HFF-Myc (cell line): ENCODE measurements at regions not wholly inside any gene's neighbourhood (a gene's known extent, or its start where the extent isn't known, plus 50 kb on each side); places are given as distances from the start of the nearest gene placed in this dataset.
A peak's percentile ranks its signal among the peaks of the same experiment; 100 is the strongest.

Source experiments
- DNase-seq: peaks from one replicate; pipeline ENCODE4 v3.0.0-alpha.2; 2011; ENCODE audit warnings: low read depth; ENCODE audit errors: extremely low read depth
- H3K4me3 ChIP-seq: replicated peaks from 2 replicates; pipeline ENCODE4 v1.5.1; 2011; ENCODE audit warnings: low read depth, mild to moderate bottlenecking, control low read depth, low read length
- CTCF ChIP-seq: IDR thresholded peaks from 2 replicates; pipeline ENCODE4 v1.5.1; 2012; ENCODE audit warnings: mild to moderate bottlenecking, low read depth, low read length, control low read depth; ENCODE audit errors: missing control alignments

- H3K4me3 ChIP-seq, result no peak overlapping the region
- DNase-seq, result no peak
- TF ChIP-seq CTCF, result no peak
Observed at GRCh38 chr11:11043721-11044120, 185.9 kb upstream of the ZBED5 start.

- DNase-seq, result no peak
- no peak overlapping the region for H3K4me3 ChIP-seq
- TF ChIP-seq CTCF, result no peak
Observed at GRCh38 chr11:11039208-11039965, 181.5 kb upstream of the ZBED5 start.

GRCh38 chr11:11038782-11039181 lies 180.9 kb upstream of the ZBED5 start:
- no peak for DNase-seq
- H3K4me3 ChIP-seq, result no peak overlapping the region
- TF ChIP-seq CTCF, result no peak

- no peak overlapping the region for H3K4me3 ChIP-seq
- no peak for DNase-seq
- TF ChIP-seq CTCF, result no peak
Observed at GRCh38 chr11:11038352-11038751, 180.5 kb upstream of the ZBED5 start.

- H3K4me3 ChIP-seq, result no peak overlapping the region
- TF ChIP-seq CTCF, result peak; percentile 60
- DNase-seq, result peak; percentile 11
Observed at GRCh38 chr11:11036848-11037732, 179.2 kb upstream of the ZBED5 start.

- DNase-seq, result no peak
- no peak overlapping the region for H3K4me3 ChIP-seq
- no peak for TF ChIP-seq CTCF
Observed at GRCh38 chr11:11036185-11036847, 178.5 kb upstream of the ZBED5 start.
